ENCODE measurements at regions not wholly inside any gene's neighbourhood (a gene's known extent, or its start where the extent isn't known, plus 50 kb on each side); places are given as distances from the start of the nearest gene placed in this dataset.

DNA sequence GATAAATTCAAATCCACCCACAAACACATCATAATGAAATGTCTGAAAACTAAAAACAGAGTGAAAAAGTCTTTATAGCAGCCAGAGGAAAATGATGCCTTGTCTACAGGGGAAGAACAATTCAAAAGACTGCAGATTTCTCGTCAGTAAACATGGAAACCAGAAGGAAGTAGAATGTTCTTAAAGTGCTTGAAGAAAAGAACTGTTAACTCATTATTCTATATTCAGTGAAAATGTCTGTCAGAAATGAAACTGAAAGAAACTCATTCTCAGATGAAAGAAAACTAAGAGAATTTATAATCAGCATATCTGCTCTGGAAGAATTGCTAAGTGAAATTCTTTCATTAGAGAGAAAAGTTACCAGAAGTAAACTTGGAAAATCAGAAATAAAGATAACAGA is 416.1 kb downstream of the TBC1D32 start:
- no peak for DNase-seq

DNA sequence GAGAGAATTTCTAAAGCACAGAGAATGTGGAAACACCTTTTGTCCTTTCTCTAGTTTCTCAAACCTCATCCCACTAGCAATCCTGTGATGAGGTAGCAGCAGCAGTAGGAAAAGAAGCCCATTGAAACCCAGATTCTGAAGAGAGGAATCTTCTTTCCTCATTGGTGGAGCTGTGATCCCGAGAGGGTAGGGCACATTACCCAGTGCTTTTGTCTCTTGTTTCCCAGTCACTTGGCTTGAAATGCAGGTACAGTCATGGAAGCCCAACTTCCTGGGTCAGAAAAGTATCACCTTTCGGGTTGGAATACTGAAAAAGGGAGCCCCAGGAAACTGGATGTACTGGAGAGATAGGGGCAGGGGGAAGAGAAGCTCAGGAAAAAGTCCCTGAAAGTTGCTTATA is 417.4 kb downstream of the TBC1D32 start:
- DNase-seq, result no peak

DNA sequence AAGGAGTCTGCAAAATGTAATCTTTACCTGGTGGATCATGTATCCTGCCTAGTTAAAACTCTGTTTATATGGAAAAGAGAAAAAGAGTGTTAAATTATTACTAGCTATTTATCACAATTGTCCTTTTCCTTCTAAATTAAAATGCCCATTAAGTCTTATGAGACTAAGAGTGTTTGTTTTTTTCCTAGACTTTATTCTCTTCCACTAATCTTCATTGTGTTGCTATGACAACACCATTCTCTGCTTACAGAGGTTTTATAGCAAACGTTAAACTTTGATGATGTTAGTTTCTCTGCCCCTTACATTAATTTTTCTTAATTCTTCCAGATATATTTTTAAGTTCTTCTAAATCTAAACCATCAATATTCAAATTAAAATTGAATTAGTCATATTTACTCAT is 420.8 kb downstream of the TBC1D32 start:
- DNase-seq, result no peak

DNA sequence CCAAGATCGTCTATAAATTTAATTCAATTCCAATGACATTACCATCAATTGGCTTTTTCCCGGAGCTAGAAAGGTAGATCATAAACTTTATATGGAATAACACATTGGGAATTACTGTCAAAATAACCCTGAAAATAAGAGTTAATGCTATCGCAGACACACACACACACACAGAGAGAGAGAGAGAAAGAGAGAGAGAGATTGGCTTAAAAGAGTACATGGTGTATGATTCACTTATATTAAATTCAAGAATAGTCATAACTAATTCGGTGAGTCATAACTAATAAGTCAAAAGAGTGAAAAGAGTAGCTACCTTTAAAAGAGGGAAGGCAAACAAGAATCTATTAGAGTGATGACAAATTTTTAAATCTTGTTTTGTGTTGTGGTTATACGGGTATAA is 425.5 kb downstream of the TBC1D32 start:
- no peak for DNase-seq

DNA sequence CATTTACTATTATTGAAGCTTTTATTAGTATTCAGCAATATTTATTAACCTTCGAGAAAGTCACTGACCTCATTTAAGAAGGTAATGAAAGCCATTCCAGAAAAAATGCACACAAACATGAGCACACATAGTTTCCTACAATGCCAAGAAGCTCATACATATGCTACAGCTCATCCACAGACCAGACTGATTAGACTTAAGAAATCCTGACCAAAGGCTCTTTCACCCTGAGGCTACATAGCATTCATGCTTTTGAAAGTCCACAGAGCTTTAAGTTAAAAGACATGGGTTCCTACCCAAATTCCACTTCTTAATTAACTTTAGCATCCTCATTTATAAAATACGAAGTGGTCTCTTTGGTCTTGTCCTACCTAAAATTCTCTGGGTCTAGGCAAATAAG is 430.4 kb downstream of the TBC1D32 start:
- no peak for DNase-seq

DNA sequence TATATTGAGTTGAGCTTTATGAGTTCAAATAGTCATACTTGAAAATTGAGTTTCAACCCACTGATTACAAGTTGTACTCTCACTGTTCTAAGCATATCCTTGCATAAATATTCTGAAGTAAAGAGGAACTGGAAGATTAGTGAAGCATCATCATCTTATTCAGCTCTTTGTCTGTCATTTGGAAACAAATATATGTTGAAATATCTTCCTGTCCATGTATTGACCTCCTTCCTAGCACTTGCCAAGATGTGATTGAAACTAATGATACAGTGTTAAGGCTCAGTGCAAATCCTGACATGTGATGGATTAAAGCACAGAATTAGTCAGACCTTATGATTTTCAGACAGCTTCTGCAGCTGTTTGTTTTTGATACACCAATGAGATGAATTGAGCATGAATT is 434.3 kb downstream of the TBC1D32 start:
- no peak for DNase-seq

DNA sequence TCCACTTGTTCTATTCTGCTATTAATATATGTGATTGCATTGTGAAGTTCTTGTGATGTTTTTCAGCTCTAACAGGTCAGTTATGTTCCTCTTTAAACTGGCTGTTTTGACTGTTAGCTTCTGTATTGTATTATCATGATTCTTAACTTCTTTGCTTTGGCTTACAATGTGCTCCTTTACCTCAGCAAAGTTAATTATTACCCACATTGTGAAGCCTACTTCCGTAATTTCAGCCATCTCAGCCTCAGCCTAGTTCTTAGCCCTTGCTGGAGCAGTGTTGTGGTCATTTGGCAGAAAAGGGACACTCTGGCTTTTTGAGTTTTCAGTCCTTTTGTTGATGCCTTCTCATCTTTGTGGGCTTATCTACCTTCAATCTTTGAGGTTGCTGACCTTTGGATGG is 440.2 kb downstream of the TBC1D32 start:
- DNase-seq, result no peak

DNA sequence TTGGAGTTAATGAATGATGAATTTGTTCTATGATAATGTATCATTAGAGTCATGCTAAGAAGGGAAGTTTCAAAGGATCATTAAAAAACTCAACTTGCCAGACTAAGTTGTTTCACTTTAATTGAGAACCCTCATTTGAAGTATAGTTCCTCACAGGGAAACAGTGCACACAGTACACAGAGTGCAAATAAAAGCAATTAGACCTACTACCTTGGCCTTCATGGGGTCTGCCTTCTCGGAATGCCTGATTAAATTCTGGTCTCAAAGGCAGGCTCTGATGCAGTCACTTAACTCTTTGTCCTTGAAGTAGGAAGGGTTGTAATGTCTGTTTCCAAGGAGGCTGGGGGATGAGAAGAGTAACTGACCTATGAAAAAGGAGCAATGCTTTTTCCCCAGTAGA is 457.3 kb downstream of the TBC1D32 start:
- DNase-seq, result no peak

DNA sequence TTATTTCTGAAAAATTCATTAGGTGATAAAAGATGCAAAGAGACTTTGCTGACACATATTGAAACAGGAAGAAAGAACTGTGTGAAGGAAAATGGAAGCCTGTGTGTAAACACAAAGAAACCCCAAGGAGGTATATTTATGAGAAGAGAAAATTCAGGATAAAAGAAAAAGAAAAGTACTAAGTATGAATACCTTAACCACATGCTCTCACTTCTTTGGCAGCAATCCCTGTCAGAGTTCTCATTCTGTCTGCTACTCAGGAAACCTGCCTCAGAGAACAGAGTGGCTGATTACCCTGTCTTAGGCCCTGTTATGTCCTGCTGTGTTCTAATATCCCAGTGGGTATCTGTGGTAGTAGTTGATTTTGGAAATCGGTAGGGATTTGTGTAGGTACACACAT is 457.9 kb downstream of the TBC1D32 start:
- no peak for DNase-seq

DNA sequence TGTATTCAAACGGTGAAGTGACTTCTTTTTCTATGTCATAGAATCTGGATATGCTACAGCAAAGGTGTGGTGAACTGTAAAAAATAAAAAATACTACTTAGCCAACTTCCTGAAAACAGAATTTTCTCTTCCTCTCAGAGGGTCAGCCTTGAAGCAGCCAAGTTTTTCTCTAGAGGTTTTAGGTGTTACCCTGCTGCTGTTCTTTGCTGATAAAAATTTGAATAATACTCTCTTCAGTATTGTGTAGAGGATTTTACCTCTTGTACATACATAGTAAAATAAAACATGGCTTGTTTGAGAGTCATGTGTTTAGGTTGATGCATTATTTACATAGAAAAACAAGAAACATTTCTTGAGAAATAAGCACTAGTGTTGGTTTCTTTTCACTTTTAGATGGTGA is 458.4 kb downstream of the TBC1D32 start:
- no peak for DNase-seq

DNA sequence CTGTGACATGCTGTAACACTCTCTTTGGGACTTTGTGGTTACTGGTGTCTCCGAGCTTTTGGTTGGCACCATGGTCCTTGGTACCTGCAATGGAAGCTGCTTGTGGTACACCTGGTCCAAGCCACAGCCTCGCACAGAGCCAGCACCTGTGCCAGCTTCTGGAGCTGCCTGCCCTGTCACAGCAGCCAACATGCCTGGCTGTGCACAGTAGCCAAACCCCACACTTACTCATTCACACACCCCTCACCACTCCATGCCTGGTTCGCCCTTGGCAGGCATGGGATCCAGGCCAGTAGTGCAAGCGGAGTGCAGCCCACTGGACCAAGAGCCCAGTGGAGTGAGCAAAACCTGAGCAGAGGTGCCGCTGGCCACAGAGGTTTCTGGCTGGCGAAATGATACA is 459.9 kb downstream of the TBC1D32 start:
- DNase-seq, result no peak

DNA sequence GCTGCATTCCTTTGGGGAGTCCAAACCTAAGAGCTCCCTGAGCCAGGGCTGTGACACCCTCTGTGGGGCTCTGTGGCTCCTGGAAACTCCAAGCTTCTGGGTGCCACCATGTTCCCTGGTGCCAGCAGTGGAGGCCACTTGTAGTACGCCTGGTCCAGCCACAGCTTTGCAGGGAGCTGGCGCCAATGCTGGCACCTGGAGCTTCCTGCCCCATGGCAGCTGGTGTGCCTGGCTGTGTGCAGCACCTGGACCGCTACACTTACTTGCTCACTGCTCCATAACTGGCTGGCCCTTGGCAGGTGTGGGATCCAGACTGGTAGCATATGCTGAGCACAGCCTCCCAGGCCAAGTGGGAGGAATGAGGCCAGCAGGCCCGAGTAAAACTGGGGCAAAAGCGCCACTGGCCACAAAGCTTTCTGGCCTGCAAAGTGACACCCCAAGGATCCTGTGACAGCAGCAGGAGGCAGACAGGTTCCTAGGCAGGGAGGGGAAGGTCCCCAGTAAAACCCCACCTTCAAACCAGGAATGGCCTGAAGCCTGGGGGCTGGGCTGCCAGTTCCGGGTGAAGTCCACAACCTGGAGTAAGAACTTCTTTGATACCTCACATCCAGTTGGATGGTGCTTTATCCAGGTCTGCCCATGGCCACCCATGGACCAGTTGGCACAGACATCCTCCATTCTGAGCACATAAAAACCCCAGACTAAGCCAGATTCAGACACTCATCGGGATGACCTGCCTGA is 461.0 kb downstream of the TBC1D32 start:
- no peak for DNase-seq

DNA sequence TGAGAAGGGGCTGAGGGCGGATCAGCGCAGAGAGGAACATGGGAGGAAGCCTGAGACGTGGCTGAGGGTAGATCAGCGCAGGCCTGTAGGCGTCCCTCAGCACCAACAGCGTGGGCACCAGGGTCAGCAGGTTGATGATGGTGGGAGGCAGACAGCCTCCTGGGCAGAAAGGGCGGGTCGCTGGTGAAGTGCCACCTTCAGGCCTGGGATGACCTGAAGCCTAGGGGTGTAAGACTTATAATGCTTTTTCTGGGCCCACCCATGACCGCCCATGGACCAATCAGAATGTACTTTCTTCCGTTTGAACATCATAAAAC is 462.1 kb downstream of the TBC1D32 start:
- DNase-seq, result no peak

DNA sequence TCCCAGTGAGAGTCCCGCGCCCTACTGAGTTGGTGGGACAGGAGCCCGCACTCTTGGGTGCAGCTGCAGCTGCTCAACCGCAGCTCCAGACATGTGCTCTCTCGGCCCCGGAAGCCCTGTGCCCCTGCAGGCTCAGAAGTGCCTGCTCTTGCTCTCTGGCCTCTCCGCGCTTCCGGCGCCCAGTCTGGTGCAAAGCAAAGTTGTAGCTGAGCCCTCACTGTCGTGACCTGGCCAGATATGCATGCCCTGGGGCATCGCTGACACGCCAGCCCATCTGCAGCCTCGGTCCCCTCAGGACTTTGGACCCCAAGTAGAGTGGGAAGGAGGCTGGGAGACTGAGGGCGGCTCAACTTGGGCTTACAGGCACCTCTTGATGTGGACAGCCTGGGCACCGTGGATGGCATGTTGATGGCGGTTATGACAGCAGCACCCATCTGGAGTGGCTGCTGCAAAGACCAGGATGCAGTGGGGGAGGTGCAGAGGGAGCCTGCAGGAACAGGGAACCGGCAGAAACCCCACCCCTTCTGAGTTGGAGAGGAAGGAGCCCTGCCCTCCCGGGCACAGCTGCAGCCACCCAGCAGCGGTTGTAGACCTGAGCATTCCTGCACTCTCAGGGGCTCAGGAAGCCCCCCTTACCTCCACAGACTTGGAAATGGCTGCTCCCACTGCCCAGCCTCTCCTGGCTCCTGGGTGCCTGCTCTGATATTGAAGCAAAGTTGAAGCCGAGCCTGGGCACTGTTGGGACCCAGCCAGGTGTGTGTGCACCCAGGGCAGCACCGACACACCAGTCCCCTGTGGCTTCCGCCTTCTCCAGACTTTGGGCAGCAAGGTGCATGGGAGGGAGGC is 462.6 kb downstream of the TBC1D32 start:
- DNase-seq, result no peak

DNA sequence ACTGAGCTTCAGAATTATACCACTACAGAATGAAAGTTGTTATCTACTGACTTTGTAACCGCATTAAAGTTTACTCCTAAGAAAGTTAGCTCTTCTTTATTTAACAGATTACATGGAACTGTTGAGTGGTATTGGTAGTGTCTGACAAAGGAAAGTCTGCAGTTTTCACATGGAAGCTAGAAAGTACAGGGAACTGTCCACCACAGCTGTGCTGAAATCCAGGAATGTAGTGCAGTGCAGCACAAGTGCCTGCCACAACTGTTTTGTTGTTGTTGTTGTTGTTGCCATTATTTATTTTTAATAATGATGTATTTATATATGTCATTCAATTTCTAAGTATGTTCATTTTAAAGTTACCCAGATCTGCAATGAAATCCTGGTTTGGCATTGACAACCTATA is 464.9 kb downstream of the TBC1D32 start:
- DNase-seq, result no peak

DNA sequence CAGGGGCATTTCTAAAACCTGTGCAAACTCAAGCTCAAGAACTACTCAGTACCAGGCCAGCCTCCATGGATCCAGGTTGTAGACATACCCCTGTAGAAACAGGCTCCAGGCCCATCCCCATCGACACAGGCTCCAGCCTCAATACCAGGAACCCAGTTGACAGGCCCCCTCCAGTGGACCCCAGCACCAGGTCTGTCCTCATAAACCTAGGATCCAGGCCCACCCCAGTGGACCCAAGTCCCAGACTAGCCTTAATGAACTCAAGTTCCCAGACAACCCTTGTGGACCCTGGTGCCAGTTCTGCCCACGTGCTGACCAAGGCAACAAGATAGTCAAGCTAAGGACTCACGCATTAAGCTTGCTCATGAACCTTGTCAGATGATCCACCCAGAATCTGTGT is 476.9 kb downstream of the TBC1D32 start:
- DNase-seq, result no peak

DNA sequence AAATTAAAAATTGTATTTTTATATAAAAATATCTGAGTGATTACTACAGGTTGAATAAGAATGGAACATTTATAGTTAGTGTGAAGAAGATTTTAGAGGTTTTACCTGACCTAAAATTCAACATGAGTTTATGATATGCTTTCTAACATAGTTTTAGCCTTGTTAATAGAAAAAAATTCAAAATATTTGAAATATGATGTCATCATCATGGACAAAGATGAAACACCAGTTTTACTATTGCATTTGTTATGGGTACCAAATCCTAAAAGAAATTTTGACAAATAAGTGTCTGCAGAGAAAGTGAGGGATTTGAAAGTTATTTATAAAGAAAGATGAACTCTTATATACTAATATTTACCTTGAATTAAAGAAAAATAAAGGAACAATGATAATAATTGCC is 479.7 kb downstream of the TBC1D32 start:
- no peak for DNase-seq

DNA sequence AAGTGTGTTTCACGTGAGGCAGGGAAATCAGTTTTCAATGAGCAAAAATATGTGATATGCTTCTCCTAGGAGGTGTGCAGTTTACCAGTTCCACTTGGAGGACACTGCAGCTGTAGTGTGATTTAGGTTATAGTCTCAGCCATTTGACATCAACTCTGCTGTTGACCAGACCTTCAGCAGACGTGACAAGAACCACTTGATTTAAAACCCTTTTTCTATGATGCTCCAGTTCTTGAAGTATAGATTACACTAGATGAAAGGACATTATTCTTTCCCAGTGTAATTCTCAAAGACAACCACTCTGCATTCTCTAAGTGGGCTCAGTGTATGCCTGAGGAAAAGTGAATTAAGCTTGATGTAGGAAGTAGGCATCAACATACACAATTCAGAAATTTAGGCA is 480.8 kb downstream of the TBC1D32 start:
- no peak for DNase-seq

DNA sequence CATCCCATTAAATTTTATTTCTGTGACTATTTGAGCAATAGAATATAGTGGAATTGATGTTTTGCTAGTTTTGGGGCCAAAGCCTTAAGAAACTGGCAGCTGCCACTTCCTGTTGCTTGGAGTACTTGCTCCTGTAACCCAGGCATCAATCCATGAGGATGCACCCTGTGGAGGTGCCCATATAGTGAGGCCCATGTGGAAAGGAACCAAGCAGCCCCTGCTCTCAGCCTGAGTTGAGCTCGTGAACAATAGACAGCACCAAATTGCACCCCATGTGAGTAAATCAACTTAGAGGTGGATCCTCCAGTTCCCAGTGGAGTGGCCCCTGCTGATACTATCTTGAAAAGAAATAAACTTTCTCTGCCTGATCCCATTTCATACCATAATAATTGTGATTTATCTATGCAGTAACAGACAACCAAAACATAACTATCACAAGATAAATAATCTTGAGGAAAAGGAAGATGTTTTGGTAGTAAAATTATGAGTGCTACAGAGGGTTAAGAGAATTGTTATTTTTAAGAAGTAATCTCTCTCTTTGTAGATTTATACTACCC is 481.9 kb downstream of the TBC1D32 start:
- DNase-seq, result no peak

DNA sequence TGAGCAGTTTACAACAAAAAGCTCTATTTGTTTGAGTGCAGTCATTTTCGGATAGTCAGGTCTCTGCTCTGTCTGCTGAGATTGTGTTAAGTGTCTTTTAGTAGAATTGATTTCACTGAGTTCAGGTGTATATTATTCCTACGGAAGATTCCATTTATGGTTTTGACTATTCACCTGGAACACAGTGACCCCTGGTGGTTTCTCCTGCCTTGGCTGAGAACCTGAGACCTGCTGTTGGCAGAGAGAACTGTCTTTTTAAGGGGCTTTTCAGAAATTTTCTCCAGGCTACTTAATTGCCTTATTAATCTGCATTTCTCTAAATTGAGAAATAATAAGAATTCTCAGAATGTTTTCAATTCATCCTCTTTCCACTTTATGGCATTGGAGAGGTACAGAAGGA is 508.0 kb downstream of the TBC1D32 start:
- DNase-seq, result no peak

DNA sequence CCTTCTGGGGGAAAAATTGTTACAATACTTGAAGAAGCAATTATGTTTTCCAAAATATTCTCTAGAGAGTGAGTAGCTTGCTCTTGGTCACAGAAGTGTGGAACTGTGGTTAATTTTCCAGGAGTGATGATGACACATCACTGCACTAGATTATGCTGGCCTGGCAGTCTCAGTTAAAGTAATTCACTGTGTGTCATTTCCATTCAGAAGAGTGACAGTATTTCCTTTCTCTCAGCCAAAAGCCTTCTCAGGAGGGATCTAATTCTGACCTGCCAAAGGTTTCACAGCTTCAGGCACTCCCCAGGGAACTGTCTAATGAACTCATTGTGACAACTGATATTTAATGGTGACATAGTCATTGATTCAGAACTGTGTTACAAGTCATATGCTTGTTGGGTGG is 517.5 kb downstream of the TBC1D32 start:
- DNase-seq, result no peak

DNA sequence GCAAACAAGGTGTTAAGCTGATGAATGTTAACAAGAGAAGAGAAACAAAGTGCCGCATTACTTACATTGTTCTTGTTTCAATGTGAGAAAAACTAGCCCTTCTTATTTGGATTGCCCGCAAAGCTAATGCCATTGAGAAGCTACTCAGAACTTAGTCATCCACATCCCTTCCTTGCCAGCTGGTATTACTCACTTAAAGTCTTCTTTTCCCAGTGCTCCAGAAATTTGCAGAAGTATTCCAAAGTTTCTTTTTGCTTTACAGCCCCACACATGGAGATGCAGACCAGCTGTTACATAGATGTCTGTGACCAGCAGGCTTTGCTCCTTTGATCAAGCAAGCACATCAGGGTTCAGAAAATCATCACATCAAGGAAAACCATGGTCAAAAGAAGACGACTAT is 529.0 kb downstream of the TBC1D32 start:
- no peak for DNase-seq

DNA sequence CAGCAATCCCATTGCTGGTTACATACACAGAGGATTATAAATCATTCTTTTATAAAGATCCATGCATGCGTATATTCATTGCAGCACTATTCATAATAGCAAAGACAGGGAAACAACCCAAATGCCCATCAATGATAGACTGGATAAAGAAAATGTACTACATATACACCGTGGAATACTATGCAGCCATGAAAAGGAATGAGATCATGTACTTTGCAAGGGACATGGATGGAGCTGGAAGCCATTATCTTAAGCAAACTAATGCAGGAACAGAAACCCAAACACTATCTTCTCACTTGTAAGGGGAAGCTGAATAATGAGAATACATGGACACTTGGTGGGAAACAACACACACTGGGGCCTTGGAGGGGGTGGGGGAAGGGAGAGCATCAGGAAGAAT is 529.7 kb downstream of the TBC1D32 start:
- no peak for DNase-seq

DNA sequence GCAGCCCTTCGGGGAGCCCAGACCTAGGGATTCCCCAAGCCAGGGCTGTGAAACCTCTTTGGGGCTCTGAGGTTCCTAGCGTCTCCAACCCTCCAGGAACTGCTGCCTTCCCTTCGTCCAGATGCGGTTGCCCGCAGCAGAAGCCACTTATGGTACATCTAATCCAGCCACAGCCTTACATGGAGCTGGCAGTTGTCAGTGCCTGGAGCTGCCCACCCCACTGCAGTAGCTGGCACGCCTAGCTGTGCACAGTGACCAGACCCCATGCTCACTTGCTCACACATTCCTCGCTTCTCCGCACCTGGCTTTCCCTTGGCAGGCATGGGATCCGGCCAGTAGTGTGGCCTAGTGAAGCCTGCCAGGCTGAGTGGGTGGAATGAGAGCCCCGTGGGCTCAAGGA is 547.6 kb downstream of the TBC1D32 start:
- no peak for DNase-seq

DNA sequence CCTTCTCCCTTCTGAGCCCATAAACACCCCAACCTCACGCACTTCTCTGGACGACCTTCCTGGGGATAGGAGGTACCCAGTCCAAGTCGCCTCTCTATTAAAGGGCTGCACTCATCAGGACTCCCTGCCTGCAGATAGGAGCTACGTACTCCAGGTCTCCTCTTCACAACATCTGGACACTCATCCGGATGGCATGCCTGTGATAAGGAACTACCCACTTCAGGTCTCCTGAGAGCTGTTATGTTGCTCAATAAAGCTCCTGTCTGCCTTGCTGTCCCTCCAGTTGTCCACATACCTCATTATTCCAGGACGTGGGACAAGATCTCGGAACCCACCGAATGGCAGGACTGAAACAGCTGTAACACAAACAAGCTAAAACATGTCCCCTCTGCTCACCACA is 548.0 kb downstream of the TBC1D32 start:
- no peak for DNase-seq

Measured in NCI-H524 treated with DMSO at 0.1 percent for 48 hours (cell line).